ENCODE measurements at regions not wholly inside any gene's neighbourhood (a gene's known extent, or its start where the extent isn't known, plus 50 kb on each side); places are given as distances from the start of the nearest gene placed in this dataset.

DNA sequence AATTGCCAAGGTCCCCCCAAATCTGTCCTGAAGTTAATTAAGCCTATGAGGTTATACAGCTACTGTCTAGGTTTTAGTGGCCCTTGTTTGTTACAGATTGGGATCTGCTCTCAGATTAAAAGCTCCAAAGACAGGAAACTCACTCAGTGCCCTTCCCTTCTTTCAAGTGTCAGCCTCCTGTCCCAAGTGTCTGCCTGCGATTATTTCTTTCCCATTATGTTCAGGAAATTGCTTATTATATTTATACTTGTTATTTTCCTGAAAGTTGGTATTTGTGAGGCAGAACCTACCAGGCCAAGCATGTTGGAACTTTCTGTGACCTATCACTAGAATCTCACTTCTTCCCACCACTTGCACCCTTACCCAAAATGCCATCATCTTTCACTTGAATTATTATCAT is 173.2 kb downstream of the AREG start:
- DNase-seq: no peak

DNA sequence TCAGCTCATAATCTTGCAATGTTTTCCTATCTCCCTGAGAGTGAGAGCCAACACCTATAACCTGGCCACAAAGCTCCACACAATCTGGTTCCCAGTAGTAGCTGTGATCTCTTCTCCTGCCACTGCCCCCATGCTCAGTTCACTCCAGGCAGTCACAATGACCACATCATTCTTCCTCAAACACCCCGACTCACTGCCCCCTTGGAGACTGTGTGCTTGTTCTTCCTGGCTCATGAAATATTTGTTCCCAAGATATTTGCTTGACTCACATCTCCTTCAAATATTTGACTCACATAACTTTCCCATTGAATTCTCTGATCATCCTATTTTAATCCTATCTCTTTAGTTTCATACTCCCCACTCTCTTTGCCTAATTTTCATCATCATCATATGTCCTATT is 173.7 kb downstream of the AREG start:
- DNase-seq: peak; percentile 43 to 65 (median 50)

- no peak for DNase-seq
These were observed 174.2 kb downstream of the BTC start for GRCh38 chr4:74619931-74620702.

DNA sequence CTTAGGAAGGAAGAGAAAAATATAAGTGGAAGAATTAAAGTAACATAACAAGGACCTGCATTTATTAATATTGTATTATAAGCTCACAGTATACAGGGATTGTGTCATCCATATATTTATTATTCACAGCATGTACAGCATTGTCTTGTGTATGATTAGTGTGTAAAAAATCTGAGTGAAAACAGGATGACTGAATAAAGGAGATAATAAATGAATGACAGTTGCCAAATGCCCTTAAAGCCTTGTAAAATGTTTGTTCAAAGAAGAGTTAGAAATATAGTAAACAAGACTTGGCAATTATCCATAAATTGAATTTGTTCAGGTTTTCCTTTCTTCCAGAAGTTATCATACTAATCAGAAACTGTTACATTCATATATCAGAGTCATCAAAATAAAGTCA is 172.7 kb downstream of the BTC start:
- DNase-seq: no peak

DNA sequence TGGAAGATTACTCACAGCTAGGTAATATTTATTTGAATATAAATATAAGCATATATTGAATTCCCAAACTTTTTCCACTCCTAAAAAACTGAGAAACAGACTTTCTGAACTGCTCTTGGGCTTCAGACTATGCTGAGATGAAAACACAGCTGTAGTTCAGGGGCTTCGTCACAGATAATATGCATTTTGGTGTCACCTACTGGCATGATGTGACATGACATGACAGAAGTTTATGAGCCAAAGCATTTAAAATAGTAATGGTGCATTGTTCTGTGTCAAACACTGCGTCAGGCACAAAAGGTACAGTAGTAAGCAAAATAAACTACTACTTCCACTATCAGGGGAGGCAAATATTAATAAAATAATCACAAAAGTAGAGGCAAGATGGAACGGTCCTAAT is 171.3 kb downstream of the BTC start:
- DNase-seq: peak; percentile 55 to 71 (median 70)

GRCh38 chr4:74624351-74625151 is 169.8 kb downstream of the BTC start:
- DNase-seq: peak; percentile 55 to 84 (median 82)

- DNase-seq: no peak
These were observed 168.3 kb downstream of the BTC start for GRCh38 chr4:74625981-74626380.

- no peak for DNase-seq
These were observed 167.2 kb downstream of the BTC start for GRCh38 chr4:74627093-74627492.

GRCh38 chr4:74627504-74627903 is 166.8 kb downstream of the BTC start:
- DNase-seq: no peak

DNA sequence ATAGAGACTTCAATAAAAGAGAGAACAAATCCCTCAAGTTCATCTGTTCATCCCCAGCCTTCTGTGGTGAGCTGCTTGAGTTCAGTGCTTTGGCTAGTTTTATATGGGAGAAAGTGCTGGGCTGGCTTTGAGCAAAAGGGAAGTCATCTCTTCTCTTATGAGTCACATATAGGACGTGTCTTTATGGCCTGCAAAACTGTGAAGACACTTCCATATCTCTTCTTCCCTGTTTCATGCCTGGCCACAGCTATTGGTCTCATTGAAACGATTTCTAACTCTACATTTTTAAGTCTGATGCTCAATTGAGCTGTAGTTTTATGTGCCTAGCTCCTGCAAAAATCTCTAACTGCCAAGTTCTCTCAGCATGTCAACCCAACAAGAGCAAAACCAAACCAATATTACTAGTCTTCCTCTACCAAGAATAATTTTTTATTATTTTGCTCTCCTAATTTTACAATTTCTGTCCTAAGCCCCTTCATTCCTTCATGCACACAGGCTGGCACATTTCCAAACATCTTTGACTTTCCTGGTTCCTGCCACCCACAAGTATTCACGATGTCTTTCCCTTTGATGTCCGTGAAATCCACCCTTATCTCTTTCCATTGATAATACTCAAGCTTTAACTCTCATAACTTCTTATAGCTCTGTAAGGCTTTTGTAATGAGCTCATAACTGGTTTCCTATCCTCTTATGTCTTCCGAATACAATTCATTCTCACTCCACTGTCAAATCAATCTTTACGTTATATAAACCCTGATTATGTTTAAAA is 165.3 kb downstream of the BTC start:
- peak; percentile 77 to 90 (median 89) for DNase-seq

DNA sequence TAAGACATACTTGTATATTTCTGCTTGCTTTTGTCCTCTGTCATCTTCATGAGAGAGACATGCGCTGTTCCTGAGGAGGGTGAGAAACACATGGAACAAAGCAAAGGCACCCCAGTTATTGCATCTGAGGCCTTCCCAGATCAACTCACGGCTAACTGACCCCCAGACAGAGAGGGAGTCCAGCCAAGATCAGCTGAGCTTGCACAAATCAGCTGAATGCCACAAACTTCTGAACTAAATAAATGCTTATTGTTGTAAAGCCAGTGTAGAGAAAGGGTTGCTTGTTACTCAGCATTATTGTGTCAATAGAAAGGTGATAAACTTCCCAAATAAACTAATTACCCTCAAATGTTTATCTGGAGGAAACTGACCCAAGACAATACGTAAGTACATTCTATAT is 163.8 kb downstream of the BTC start:
- no peak for DNase-seq

- DNase-seq: peak; percentile 5 to 19 (median 19)
These were observed 163.0 kb downstream of the BTC start for GRCh38 chr4:74631338-74631737.

- no peak for DNase-seq
These were observed 162.3 kb downstream of the BTC start for GRCh38 chr4:74631988-74632387.

GRCh38 chr4:74632634-74633033 is 161.7 kb downstream of the BTC start:
- peak; percentile 51 to 62 (median 57) for DNase-seq

GRCh38 chr4:74635074-74635473 is 159.2 kb downstream of the BTC start:
- DNase-seq: no peak

DNA sequence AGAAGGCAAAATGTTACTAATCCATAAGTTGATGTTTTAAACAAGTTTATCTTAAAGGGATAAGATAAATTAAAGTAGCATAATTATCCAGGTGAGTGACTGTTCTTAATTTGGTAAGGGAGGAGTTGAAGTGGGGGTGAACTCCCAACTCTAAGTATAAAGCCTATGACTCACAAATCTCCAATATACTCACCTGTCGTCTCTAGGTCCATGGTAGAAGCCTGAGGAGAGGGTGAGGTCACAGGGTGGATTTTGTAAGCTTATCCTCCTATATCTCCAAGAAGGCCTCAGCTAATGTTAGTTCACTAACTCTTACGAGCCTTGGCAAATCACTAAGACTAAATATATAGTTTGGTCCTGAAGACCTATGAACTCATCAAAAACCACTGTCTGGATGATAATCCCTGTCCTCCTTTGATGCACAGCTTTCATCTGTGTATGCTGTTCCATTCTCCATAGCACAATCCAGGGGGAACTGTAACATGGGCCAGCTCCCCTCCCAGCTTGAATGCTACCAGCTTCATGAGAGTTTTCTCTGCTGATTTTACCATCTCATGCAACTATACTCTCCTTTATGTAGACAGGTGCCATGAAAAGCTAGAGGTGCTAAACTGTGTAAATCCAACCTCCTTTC is 158.7 kb downstream of the BTC start:
- no peak for DNase-seq

DNA sequence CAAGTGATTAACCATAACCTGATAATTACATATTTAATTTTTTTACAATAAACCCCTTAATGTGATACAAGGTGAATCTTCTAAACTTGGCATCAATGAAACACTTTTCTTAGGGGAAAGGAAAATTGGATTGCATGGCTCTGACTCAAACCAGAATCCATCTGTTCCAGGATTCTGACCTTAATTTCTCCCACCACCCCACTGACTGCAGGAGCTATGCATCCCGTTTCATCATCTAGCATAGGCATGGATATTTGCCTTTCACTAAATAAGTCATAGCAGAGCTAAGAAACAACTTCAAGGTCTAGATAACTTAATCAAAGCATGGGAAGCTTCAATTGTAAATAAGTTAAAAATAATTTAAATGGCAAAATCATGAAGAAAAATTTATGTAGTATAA is 156.3 kb downstream of the BTC start:
- no peak for DNase-seq

- peak; percentile 24 to 63 (median 50) for DNase-seq
These were observed 155.6 kb downstream of the BTC start for GRCh38 chr4:74638689-74639088.

- DNase-seq: no peak
These were observed 154.0 kb downstream of the BTC start for GRCh38 chr4:74640111-74640903.

DNA sequence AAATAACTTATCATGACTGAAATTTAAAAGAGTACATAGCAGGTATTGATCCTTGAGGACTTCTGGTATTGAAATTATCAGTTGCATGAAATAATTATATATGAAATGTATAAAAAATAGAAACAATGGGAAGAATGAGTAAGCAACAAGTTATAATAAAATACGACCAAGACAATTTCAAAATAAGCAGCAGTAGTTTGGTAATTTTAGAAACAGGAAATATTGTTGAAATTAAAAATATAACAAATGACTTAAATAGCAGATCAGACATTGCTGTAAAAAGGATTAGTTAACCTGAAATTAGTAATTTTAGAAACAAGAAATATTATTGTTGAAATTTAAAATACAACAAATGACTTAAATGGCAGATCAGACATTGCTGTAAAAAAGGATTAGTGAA is 152.3 kb downstream of the BTC start:
- no peak for DNase-seq

- DNase-seq: no peak
These were observed 145.1 kb downstream of the BTC start for GRCh38 chr4:74649193-74649592.

DNA sequence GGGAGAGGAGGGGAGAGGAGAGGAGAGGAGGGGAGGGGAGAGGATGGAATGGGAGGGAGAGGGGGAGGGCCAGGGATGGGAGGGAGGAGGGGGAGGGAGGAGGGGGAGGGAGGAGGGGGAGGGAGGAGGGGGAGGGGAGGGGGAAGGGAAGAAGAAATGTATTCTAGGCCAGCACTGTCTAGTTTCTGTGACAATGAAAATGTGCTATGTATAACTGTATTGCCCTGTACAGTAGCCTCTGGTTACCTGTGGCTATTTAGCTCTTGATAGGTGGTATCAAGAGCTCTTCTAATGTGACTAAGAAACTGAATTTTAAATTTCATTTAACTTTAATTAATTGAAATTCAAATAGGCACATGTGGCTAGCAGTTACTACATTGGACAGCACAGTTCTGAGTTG is 143.1 kb downstream of the BTC start:
- DNase-seq: no peak

All from suppressor macrophage treated with lipopolysaccharide for 1 hour (primary cell).